Chondrocyte (in vitro differentiated cells): ENCODE measurements at regions not wholly inside any gene's neighbourhood (a gene's known extent, or its start where the extent isn't known, plus 50 kb on each side); places are given as distances from the start of the nearest gene placed in this dataset.
A peak's percentile ranks its signal among the peaks of the same experiment; 100 is the strongest.

Source experiments
- DNase-seq: peaks from one replicate; pipeline ENCODE4 v3.0.0; 2021; ENCODE audit warnings: mixed read lengths, low spot score
- H3K27ac Mint-ChIP-seq: one replicate; pipeline ENCODE4 v1.8.0; 2021; ENCODE audit warnings: mild to moderate bottlenecking, moderate library complexity, mixed read lengths; ENCODE audit not compliant: unreplicated experiment
- H3K27me3 Mint-ChIP-seq: 2 replicates; pipeline ENCODE4 v1.8.0; 2021; ENCODE audit warnings: low read depth, mixed read lengths
- H3K36me3 Mint-ChIP-seq: 2 replicates; pipeline ENCODE4 v1.8.0; 2021; ENCODE audit warnings: low read depth, mixed read lengths
- H3K4me1 Mint-ChIP-seq: 2 replicates; pipeline ENCODE4 v1.8.0; 2021; ENCODE audit warnings: low read depth, mild to moderate bottlenecking, mixed read lengths
- H3K4me3 Mint-ChIP-seq: one replicate; pipeline ENCODE4 v1.8.0; 2021; ENCODE audit warnings: mild to moderate bottlenecking, moderate library complexity, mixed read lengths; ENCODE audit not compliant: unreplicated experiment
- H3K9me3 Mint-ChIP-seq: 2 replicates; pipeline ENCODE4 v1.8.0; 2021; ENCODE audit warnings: low read depth, mixed read lengths
- CTCF ChIP-seq: fragments of 200-600 bp; sonication (generic); IDR thresholded peaks from 2 replicates; pipeline ENCODE4 v1.5.0; 2021; ENCODE audit warnings: antibody characterized with exemption, mild to moderate bottlenecking, moderate library complexity

- H3K9me3 Mint-ChIP-seq, result no peaks in the 10 kb centered on the region
- no peaks in the 10 kb centered on the region for H3K27me3 Mint-ChIP-seq
- H3K36me3 Mint-ChIP-seq, result no peaks in the 10 kb centered on the region
- DNase-seq, result no peak
- no peak for TF ChIP-seq CTCF
- H3K4me3 Mint-ChIP-seq, result no peak overlapping the region
- H3K27ac Mint-ChIP-seq, result no peak overlapping the region
- H3K4me1 Mint-ChIP-seq, result peaks cover 17% of the 10 kb centered on the region
These were observed 344.9 kb downstream of the RBM43 start for GRCh38 chr2:150916467-150917396.

GRCh38 chr2:150911766-150912280 lies 349.8 kb downstream of the RBM43 start:
- Mint-ChIP-seq H3K36me3 (no peaks in the 10 kb centered on the region), H3K27ac (peak overlapping the region; percentile 67), H3K9me3 (peaks cover 5% of the 10 kb centered on the region), H3K4me1 (peaks cover 7% of the 10 kb centered on the region), H3K4me3 (no peak overlapping the region), H3K27me3 (no peaks in the 10 kb centered on the region)
- peak; percentile 74 for TF ChIP-seq CTCF
- DNase-seq, result no peak

- Mint-ChIP-seq H3K4me1 (peaks cover 7% of the 10 kb centered on the region), H3K27ac (no peak overlapping the region), H3K4me3 (no peak overlapping the region), H3K36me3 (no peaks in the 10 kb centered on the region), H3K27me3 (no peaks in the 10 kb centered on the region), H3K9me3 (peaks cover 5% of the 10 kb centered on the region)
- no peak for DNase-seq
- TF ChIP-seq CTCF, result peak; percentile 34
These were observed 352.1 kb downstream of the RBM43 start for GRCh38 chr2:150909613-150910012.

GRCh38 chr2:150909090-150909489 lies 352.6 kb downstream of the RBM43 start:
- H3K27ac Mint-ChIP-seq, result no peak overlapping the region
- no peaks in the 10 kb centered on the region for H3K27me3 Mint-ChIP-seq
- no peak overlapping the region for H3K4me3 Mint-ChIP-seq
- H3K36me3 Mint-ChIP-seq, result no peaks in the 10 kb centered on the region
- H3K9me3 Mint-ChIP-seq, result peaks cover 8% of the 10 kb centered on the region
- no peak for TF ChIP-seq CTCF
- H3K4me1 Mint-ChIP-seq, result peaks cover 7% of the 10 kb centered on the region
- DNase-seq, result no peak

- H3K27me3 Mint-ChIP-seq, result no peaks in the 10 kb centered on the region
- H3K4me3 Mint-ChIP-seq, result no peak overlapping the region
- H3K36me3 Mint-ChIP-seq, result no peaks in the 10 kb centered on the region
- H3K9me3 Mint-ChIP-seq, result peaks cover 12% of the 10 kb centered on the region
- no peak for DNase-seq
- TF ChIP-seq CTCF, result no peak
- no peak overlapping the region for H3K27ac Mint-ChIP-seq
- H3K4me1 Mint-ChIP-seq, result peaks cover 7% of the 10 kb centered on the region
These were observed 354.2 kb downstream of the RBM43 start for GRCh38 chr2:150907466-150907865.
